ENCODE measurements at regions not wholly inside any gene's neighbourhood (a gene's known extent, or its start where the extent isn't known, plus 50 kb on each side); places are given as distances from the start of the nearest gene placed in this dataset.

- no peak for DNase-seq
These were observed 228.6 kb upstream of the PMEPA1 start for GRCh38 chr20:57938158-57939108.

GRCh38 chr20:57936636-57937385 is 227.0 kb upstream of the PMEPA1 start:
- DNase-seq = no peak

GRCh38 chr20:57934913-57935312 is 225.1 kb upstream of the PMEPA1 start:
- no peak for DNase-seq

GRCh38 chr20:57934007-57934805 is 224.4 kb upstream of the PMEPA1 start:
- DNase-seq = no peak

DNA sequence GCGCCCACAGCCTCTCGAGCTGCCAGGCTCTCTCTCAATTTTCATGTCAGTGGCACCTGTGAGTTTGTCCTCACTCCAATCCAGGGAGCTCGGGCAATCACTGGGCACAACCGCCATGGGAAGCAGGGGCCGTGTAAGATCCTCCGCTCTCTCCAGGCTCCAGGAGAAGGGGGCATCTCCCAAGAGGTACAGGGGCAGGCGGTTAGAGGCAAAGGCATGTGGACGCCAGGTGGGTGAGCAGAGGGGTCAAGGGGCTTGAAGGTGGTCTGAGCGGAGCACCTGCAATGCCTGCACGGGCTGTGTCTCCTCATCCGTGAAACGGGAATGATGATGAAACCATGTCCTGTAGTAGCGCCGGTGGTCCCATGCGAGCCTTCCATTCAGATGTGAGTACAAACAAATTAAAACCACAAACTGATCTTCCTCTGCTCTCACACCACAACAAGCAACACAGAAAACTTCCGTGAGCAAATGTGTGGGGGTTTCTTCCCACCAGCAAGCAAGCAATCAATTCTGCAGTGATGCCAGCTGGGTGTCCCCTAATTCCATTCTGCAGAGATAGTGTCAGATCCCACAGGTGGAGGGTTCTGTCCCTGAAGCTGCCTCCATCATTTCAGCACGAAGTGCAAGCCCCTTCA is 222.5 kb upstream of the PMEPA1 start:
- no peak for DNase-seq

- no peak for DNase-seq
These were observed 220.5 kb upstream of the PMEPA1 start for GRCh38 chr20:57930351-57930750.

DNA sequence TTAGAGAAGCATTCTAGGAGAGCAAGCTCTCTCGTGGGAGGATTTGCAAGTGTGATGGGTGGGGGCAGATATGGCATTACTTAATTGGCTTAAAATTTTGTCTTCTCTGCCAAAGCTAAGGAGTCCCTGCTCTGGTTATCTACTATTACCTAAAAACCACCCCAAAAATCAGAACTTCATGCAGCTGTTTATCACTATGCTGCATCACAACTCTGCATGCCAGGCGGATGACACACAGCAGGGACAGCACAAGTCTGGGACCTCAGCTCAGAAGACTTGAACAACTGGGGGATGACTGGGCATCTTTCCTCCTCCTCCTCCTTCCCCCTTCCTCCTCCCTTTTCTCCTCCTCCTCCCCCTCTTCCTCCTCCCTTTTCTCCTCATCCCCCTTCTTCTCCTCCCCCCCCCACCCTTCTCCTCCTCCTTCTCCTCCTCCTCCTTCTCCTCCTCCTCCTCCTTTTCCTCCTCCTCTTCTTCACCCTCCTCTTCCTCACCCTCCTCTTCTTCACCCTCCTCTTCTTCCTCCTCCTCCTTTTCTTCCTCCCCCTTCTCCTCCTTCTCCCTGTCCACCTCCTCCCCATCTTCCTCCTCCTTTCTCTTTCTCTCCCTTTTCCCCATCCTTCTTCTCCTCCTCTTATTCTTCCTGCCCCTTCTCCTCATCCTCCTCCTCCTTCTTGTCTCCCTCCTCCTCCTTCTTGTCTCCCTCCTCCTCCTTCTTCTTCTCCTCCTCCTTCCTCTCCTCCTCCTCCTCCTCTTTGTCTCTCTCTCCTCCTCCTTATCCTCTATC is 218.6 kb upstream of the PMEPA1 start:
- DNase-seq = no peak

DNA sequence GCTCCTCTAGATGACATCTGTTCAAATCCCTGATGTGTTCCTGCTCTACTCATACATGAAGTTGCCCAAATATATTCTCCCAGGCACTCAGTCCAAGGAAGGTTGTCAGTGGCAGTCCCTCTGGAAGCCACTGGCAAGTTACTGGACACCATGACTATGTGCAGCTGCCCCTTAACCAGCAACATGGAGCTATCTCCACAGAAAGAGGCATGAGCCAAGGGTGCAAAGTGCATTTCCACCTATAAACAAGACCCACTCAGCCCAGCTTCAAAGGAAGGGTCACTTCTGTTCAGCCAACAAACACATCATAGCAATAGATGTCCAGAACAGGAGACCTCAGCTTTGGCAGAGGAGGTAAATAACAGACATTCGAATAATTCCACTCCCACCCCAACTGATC is 217.6 kb upstream of the PMEPA1 start:
- DNase-seq = no peak

DNA sequence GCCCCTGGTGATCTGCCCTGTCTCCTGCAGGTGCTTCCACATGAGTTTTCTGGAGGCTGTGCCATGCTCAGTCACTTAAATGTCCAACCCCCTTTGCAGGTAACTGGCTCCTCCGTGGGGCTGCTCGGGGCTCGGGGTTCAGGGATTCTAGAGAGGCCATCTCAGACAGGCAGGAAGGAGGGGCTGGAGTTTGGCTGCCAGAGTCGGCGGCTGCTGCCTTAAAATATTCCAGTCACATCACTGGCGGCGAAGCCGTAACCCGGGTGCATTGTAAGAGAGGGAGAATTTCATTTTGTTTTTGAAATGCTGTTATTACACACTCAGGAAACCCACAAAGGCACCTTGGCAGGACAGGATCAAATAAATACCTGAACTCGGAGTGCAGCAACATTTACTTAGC is 212.9 kb upstream of the PMEPA1 start:
- DNase-seq = no peak

GRCh38 chr20:57922083-57922482 is 212.3 kb upstream of the PMEPA1 start:
- DNase-seq = no peak

GRCh38 chr20:57921676-57922075 is 211.9 kb upstream of the PMEPA1 start:
- no peak for DNase-seq

- DNase-seq = no peak
These were observed 211.2 kb upstream of the PMEPA1 start for GRCh38 chr20:57920971-57921370.

DNA sequence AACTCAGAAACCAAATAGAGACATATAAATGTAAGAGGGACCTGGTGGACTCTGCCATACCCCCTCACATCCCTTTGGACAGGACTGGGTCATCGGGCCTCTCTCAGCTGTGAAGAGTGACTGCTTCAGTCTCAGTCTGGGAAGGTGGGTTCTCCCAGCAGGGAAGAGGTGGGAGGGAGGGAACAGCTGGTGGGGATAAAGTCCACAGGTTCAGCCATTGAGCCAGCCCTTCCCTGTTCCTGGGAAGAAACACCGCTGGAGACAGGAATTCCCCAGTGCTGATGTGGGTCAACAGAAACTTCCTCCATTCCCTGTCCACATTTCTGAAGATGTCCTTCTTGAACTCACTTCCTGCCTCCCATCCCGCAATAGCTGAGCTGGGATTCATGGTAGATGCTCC is 209.2 kb upstream of the PMEPA1 start:
- DNase-seq = no peak

GRCh38 chr20:57918551-57918950 is 208.7 kb upstream of the PMEPA1 start:
- DNase-seq = no peak

- no peak for DNase-seq
These were observed 204.4 kb upstream of the PMEPA1 start for GRCh38 chr20:57914205-57914604.

DNA sequence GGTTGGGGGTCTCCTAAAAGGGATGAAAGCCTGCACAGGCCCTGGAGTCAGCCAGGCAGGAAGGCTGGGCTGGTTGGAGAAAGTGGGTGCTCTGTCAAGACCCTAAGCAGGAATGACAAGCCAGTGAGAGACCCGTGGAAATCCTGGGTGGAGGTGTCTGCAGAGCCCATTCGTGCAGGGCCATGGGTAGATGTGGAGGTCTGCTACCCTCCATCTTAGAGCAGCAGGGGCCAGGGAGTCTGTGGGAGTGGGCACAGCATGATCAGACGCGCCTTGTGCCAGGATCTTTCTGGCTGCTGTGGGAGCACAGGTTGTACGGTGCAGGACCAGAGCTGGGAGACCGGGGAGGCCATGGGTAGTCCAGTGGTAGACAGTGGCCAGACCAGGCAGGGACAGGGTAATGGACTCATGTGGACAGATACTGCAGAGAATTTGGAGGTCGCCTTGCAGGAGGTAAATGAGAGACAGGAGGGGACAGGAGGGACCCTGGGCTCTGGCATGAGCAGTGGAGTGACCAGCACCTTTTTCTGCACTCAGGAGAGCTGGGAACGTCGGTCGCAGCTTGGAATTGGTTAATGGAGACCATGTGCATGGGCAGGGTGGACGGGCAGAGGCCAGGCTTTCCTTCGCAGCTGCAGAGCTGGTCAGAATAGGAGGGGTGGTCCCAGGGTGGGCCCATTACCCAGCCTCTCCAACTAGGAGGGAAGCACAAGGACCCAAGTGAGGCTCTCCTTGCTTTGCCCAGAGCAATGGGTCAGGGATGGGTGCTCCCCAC is 203.5 kb upstream of the PMEPA1 start:
- DNase-seq = no peak

GRCh38 chr20:57912227-57912582 is 202.4 kb upstream of the PMEPA1 start:
- no peak for DNase-seq

GRCh38 chr20:57911512-57912226 is 201.9 kb upstream of the PMEPA1 start:
- DNase-seq = no peak

- DNase-seq = no peak
These were observed 200.9 kb upstream of the PMEPA1 start for GRCh38 chr20:57910716-57911115.

- no peak for DNase-seq
These were observed 200.0 kb upstream of the PMEPA1 start for GRCh38 chr20:57909763-57910331.

Measured in 8988T (cell line).